Activated CD4-positive, alpha-beta T cell treated with anti-CD3 and anti-CD28 coated beads, Interleukin-2, amount 50 U/mL, for 4 hours (primary cell): ENCODE measurements at regions not wholly inside any gene's neighbourhood (a gene's known extent, or its start where the extent isn't known, plus 50 kb on each side); places are given as distances from the start of the nearest gene placed in this dataset.

Experiments
- DNase-seq, 2 experiments: peaks; one replicate each; pipeline ENCODE4 v3.0.0-alpha.2; 2020

DNA sequence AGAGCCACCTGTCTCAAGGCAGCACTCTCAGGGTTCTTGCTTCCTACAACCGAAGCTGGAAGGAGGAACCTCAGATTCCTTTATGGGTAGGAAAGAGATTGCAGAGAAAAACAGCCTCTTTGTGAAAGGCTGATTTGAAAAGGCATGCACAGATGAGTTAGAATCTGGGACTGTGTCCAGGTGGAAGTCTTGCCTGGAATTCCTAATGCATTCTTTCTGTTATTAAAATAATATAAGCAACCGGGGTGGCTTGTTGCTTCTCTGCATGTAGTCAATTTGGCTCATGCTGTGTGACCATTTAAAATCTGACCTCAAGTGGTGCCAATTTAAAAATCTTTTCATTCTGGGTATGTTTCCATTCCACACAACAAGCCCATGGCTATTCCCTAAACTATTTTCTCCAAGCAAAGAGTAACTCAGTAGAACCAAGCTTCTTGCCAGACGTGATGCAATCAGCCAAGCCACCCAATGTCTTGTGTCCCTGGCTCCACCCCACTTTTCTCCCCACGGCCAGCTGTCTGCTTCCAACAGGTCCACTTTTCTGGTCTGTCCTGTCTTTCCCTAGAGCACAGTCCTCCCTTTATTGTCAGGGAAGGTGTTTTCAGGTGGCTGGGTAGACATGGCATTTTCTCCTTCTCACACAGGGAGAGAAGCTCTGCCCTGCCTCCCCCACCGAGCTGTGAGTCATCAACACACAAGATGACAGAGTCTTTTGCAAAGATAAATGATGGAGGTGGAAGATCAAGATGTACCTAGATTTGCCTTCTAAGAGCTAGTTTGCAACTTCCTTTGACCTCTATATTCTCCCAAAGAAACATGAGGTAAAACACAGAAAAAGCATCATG, 394.3 kb downstream of the FOXO1 start:
- DNase-seq: peak; percentile 54 to 57

DNA sequence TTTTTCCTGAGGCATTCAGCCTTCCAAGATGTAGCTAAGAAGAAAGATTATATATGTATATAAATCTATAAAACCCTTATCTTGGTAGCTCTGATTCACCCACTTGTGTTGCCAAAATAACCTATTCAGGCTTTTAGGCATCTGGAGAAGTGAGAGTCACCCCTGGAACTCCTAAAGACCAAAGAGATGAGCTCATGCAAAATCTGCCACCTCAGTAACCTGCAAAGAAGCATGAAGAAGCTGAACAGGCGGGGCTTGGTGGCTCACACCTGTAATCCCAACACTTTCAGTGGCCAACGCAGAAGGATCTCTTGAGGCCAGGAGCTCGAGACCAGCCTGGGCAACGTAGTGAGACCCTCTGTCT, 393.7 kb downstream of the FOXO1 start:
- DNase-seq: no peak

DNA sequence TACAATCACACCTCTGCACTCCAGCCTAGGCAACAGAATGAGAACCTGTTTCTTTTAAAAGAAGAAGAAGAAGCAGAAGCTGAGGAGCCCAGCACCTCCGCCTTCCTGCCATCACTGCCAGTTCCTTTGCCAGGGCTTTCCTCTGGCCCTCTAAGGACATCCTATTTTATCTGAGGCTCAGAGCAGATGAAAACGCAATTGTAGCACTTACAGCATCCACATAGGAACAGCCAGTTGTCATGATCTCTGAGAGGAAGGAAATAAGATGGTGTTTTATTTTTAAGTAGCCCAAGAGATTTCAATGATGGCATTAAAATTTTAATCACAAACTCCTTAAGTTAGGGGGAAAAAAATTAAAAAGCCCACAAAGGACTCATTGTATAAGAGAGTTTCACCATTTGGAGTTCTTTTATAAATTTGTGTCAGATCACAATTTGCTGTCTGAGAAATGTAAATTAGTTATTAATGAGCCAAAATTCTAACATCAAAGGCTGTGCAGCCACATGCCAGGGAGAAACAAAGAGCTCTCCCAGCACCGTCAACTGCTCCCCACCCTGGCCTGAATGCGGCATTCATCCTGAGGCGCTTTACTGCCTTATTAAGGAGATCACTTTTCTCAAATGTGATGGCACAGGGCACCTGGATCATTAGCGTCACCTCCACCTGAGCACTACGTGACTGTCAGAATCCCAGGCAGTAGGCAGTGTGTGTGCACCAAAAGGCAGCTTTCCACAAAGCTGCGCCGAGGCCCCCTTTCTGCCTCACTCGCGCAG, 393.0 kb downstream of the FOXO1 start:
- no peak for DNase-seq

DNA sequence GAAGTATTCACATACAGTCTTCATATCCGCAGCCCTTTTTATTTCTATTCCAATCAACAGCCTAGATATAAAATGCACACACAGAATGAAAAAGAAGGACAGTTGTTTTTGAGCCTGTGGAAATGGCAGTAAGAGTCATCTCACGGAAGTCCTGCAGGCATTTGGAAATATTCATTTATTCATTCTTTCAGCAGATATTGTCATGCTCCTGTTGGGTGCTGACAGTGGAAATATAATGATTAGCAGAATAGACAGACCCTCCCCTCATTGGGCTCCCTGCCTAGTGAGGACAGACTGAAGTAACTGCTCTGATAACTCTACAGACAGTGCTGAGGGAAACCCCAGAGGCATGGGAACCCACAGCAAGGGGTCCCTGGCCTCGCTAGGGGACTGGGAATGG, 392.3 kb downstream of the FOXO1 start:
- no peak for DNase-seq

DNA sequence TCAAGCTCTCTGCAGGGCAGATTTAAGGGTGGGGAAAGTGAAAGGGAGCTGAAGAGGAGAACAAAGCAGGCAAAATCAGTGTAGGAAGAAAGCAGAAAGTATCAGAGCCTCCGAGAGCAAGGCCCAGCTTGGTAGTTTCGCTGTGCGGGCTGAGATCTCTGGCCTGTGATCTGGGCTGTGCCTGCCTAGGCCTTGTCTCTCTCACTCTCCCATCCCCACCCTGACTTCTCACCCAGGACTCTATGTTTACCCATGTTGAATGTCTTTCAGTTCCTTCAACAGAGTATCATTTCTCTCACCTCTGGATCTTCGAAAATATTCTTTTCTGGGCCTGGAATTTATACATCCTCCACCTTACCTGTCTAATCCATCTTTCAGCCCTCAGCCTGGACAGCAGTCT, 391.3 kb downstream of the FOXO1 start:
- DNase-seq: no peak

DNA sequence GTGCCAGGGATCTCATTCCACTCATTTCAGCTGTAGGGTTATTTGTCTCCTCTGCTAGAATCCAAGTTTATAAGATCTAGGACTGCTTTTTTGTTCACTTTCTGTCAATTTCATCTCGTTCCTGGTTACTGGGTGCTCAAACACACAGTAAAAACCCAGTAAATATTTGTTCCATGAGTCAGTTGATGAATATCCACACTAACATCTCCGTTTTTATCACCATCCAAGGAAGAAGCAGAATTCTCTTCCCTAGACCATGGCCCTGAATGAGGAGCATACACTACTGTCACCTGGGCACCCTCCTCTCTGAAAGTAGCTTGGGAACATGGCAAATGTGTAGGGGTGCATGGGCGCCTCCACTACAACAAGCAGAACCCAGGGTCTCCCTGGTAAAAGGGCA, 390.8 kb downstream of the FOXO1 start:
- no peak for DNase-seq

DNA sequence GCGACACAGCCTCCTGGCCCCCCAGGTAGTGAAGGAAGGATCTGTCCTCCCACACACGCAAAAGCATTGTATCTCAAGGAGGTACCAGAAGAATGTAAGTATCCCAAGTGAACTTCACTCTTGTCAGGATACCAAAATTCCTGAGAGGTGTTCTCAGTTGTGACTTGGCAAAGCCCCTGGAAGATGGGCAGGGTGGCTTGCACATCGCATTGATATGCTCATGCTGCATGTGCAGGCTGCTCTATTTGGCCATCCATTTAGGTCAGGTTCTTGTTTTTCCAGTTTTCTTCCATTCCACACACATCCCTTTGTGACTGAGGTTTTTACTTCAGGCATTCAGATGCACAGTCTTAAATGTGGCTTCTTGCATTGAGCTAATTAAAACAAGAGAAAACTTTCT, 382.8 kb downstream of the FOXO1 start:
- DNase-seq: no peak

DNA sequence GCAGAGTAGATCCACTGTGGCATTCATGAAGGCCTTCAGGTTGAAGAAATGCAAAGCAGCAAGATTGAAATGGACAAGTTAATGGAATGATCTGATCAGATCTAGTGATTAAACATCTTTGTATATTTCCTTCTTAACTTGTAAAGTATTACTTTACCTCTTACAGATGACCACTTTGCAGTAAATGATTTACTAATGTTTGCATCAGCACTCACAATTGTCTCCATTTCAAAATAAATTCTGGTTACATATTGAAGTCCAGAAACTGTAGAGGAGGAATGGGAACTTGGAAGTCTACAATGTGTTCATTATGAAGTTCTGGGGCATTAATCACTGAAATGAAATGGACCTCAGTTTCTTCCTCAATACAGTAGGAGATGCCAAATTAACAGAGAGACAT, 380.8 kb downstream of the FOXO1 start:
- DNase-seq: no peak

DNA sequence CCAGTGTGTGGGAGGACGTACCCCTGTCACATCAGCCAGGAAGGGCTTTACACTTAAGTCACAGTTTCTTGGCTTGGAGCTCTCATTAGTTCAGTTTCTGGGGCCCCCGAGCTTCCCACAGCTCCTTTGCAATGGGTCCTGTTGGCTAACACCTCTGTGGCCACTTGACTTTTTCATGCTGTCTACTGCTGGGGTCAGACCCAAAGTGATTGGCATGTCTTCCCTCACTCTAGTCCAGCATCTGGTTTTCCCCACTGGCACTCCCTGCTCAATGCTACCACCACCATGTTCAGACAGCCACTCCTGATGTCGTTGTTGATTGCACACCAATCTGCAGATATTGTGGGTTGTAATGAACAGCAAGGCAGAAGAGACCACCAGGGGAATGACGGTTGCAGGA, 379.0 kb downstream of the FOXO1 start:
- DNase-seq: no peak

DNA sequence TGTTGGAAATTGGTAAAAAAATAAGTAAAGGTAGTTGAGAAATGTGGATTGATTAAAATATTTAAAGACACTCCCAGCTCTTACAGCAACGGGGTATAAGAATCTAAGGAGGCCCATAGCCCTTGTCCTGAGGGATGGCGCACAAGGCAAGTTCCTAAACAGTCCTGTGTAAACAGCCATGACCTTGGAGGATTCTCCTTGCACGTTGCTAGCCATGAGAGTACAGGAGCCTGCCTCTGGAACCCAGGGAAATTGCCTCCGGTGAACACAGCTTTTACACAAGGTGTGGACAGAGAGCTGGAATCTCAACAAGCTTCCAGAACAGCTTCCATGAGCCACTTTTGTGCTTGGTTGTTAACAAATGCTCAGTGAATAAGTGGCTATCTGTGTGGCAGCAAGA, 378.2 kb downstream of the FOXO1 start:
- DNase-seq: no peak

DNA sequence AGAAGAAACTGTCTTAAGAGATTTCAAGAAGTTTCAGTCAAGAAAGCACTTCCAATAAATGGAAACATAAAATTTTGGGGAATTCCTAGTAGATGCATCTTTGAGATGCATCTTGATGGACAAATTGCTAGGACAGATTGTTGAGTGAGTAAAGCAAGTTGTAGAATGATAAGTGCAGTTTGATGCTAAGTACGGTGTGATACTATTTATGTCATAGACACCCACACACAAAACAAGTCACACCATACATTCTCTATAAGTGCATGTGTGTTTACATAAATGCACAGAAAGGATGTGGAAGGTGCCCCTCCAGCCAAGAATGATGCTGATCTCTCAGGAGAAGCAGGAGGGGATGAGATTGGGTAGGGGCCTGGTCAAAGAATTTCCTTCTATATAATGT, 375.7 kb downstream of the FOXO1 start:
- DNase-seq: no peak

DNA sequence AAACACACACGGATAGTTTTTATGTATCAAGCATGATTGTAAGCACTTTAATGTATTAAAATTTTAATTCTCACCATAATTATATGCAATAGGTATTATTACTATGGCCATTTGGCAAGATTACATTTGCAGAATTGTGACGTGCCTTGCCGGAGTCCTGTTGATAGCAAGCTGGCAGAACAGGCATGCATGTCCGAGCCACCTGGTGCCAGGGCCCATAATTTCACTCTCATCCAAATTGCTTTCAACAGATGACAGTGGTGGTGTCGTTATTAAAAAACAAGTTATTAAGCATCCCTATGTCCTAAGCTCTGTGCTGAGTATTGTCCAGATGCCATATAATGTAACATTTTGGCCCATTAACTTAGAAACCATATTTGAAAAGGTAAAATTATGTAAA, 374.3 kb downstream of the FOXO1 start:
- DNase-seq: no peak

DNA sequence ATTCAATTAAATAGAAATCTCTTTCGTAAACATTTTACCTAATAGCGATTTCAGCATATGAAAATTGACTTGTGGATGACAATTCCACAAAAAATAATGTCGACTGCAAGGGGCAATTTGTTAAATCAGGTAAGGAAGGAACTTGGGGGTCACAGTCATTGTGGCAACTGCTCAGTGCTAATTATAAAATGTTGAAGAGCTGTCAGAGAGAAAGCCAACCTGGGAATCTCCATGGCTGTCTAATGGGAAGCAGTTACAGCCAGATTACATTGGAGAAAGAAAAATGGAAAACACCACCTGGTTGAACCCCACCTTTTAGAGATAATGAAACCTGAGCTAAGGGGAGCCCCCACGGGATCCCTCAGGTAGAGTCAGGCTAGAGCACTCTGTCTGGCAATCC, 373.9 kb downstream of the FOXO1 start:
- DNase-seq: no peak

DNA sequence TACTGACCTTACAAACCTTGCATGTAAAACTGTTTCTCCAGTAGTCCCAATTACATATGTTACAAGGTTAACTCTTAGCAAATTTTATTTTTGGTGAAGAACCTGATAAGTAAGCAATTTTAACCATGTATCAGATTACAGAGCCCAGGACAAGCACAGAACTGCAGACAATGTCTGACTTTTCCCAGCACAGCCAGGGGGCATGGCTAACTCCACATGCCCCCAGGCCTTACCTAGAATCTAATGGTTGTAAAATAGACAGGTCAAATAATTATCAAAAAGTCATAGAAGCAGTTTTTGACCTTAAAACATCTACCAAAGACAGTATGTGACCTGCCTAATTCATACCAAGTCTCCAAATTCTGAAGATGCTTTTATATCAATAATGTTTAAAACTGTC, 364.1 kb downstream of the FOXO1 start:
- no peak for DNase-seq

DNA sequence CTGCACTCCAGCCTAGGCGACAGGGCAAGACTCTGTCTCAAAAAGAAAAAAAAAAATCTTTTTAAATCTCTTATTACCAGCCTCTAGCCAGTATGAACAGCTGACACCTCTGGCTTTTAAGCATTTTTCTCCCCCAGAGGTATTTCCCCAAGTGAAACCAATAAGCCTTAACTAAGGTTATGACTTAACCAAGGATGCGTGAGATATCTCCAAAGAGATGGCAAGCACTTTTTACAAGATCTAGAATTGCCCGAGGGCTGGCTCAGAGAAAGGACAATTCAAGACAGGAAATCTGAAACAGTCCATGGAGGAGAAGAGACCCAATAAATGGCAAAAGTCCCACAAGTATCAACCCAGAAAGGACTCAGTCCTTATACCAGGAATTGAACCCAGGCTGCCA, 362.1 kb downstream of the FOXO1 start:
- DNase-seq: no peak

DNA sequence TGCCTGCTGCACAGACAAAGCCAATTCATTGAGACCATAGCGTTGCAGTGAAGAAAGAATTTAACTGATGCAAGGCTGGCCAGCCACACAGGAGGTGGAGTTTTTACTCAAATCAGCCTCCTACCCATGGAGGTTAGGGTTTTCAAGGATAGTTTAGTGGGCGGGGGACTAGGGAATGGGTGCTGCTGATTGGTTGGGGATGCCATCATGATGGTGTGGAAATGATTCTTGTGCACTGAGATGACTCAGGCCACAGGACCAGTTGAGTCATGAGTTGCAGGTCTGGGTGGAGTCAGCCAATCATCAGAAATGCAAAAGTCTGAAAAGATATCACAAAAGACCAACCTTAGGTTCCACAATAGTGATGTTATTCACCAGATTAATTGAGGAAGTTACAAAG, 359.6 kb downstream of the FOXO1 start:
- DNase-seq: peak in 1 of 2 experiments; percentile 10

DNA sequence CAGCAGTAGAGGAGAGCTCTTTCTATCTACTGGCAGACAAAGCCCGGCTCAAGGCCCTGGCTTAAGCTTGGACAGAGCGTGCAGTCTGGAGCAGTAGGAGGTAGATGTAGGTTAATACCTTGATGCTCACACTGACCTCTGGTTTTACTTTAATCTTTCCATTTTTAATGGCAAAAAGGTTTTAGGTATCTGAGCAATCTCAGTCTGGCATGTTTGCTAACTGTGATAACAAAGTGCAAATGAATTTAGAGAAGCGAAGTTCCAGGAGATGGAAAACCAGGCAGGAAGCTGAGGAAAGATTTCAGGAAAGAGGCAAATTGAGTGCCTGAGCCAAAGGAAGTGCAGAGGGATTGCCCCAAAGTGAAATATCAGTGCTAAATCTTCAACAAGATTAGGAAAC, 356.6 kb downstream of the FOXO1 start:
- DNase-seq: no peak

DNA sequence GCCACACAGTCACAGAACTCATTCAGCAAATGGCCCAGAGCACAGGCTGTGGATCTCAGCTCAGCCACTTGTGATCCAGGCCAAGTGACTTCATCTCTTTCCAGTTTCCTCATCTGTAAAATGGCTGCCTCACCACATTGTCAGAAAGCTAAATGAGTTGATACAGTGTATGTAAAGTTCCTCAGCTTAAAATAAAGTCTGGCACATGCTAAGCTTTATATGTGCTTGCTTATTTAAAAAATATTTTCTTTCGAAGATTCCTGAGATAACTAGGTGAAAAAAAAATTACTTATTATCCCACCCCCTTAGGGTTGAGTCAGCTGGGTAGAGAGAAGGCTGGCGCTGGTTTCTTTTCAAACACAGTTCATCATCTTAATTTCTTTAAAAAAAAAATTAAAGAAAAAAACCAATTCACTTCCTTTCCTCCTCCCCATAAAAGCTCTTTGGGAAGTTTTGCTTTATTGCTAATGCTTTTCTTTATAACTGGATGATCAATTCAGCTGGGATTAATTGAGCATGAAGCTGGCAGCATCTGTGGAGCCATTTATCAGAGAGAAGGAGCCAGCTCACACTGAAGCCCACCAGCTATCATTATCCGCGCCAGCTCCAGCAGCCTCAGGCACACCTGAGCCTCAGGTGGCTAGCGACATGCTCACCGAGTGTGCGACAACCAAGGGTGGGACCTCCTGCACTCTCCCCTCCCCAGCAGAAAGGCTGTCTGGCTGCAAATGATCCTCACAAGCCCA, 354.9 kb downstream of the FOXO1 start:
- DNase-seq: no peak

DNA sequence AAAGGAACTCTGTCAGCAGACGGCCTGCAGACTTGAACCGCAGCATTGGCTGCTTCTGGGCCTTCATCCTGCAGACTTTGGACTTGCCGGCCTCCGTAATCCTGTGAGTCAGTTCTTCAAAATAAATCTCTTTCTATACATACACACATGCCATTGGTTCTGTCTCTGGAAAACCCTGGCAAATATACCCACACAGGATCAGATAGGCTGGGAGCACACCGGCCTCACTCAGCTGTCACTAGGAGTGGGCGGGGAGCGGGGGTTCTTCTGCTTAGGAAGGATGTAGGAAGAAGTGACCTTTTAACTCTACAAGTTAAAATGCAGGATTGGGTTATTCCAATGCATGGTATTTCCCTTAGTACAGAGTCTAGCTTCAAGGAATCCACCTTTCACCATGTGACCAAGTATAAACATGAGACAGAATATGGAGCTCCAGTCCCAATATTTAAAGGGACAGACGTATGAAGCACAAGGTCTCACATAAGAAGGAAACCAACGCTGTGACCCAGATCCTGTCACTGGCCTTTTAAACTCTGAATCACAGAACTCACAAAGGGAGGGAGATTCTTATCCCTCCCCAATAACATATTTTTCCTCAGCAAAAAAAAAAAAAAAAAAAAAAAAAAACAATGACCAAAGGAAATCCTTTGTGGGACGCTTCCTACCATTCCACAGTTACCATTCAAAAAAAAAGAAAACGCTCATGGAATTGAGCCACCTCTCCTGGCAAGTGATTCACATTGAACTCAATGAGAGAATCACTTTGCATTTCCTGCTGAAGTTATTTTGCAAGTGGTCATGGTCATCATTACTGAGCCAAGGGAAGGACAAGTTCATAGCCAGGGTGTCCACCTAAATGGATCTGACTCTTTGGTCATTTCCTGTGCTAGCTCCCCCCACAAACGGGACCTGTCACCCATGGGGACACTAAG, 352.9 kb downstream of the FOXO1 start:
- no peak for DNase-seq

DNA sequence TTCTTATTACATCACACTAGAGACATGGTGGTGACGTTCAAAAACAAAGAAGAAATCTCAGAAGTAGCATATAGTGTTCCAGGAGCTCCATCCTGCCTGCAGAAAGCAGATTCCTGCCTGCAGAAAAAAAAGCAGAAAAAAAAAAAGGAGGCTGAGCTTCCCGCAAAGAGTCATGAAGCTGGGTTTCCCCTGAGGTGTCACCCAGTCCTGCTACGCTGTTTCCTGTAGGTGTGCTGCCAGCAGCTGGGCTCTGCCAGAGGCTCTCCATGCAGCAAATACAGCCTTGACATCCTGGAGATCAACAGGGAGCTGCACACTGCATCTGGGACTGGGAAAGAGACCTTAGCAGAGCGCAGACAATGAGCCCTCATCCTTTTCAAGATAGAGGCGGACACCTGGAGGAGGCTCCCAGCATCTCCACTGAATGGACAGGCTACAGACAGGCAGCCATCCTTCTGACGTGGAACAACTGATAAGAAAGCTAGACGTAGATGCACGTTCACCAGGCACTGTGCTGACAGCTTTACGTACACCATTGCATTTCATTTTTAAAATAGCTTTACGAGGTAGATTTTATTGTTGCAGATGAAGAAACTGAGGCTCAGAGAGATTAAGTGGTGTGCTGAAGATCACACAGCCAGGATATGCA, 350.9 kb downstream of the FOXO1 start:
- peak; percentile 38 to 53 for DNase-seq

DNA sequence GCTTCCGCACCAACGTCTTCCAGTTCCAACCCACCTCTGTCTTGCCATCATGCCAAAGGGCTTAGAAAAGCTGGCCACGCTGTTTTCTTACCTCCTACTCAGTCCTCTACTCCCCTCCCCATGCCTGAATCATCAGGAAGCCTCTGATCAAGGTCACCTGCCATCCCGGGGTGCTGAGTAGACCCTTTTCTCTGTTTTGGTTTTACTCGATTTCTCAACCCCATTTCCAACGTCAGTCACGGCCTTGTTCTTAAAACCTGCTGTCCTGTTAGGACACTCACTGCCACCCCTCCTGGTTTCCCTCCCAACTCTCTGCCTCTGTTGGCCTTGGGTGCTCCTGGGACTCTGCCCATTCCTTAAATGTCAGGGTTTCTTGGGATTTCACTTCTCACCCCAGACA, 350.1 kb downstream of the FOXO1 start:
- peak; percentile 19 to 23 for DNase-seq

DNA sequence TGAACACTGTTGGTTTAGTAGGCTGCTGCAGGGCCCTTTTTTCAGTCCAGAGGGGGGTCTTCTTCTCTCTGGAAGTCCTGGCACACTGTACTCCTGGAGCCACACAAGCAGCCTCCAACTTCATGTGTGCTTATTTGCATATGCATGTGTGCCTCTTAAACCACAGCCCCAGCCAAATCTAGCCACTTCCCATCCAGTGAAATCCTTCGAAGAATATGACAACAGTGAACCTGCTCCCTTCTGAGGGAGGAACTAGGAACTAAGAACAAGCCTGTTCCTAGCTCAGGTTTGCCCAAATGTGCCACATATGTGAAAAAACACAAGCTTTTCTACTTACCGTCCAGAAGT, 348.5 kb downstream of the FOXO1 start:
- no peak for DNase-seq
